Stimulated activated CD4-positive, alpha-beta T cell treated with anti-CD3 and anti-CD28 coated beads, Interleukin-4, amount 100 ng/mL, for 4 hours (primary cell): ENCODE measurements at regions not wholly inside any gene's neighbourhood (a gene's known extent, or its start where the extent isn't known, plus 50 kb on each side); places are given as distances from the start of the nearest gene placed in this dataset.
"Not testable (repeated sequence)": the region's sequence is repeated elsewhere in the genome, so short reads cannot be mapped to it uniquely, and the experiment has no call there.

ENCODE experiments used
- DNase-seq, 2 experiments: peaks; one replicate each; pipeline ENCODE4 v3.0.0-alpha.2; 2020

GRCh38 chr2:16090650-16091575 is 150.6 kb downstream of the MYCN start:
- DNase-seq, result no peak

- DNase-seq, result not testable (repeated sequence)
Observed at GRCh38 chr2:16089491-16089890, 149.1 kb downstream of the MYCN start.

- DNase-seq, result no peak
Observed at GRCh38 chr2:16088802-16089112, 148.4 kb downstream of the MYCN start.

GRCh38 chr2:16088035-16088801 is 147.9 kb downstream of the MYCN start:
- no peak for DNase-seq

- not testable (repeated sequence) for DNase-seq
Observed at GRCh38 chr2:16086136-16086535, 145.8 kb downstream of the MYCN start.

GRCh38 chr2:16085073-16085472 is 144.7 kb downstream of the MYCN start:
- no peak for DNase-seq

- no peak for DNase-seq
Observed at GRCh38 chr2:16084274-16084673, 143.9 kb downstream of the MYCN start.

GRCh38 chr2:16082276-16082675 is 141.9 kb downstream of the MYCN start:
- DNase-seq, result no peak

- no peak for DNase-seq
Observed at GRCh38 chr2:16081316-16082200, 141.2 kb downstream of the MYCN start.

GRCh38 chr2:16080516-16080915 is 140.2 kb downstream of the MYCN start:
- DNase-seq, result no peak

GRCh38 chr2:16080071-16080470 is 139.7 kb downstream of the MYCN start:
- no peak for DNase-seq

- no peak for DNase-seq
Observed at GRCh38 chr2:16079637-16080036, 139.3 kb downstream of the MYCN start.

GRCh38 chr2:16077601-16078000 is 137.3 kb downstream of the MYCN start:
- DNase-seq, result no peak

GRCh38 chr2:16076911-16077310 is 136.6 kb downstream of the MYCN start:
- no peak for DNase-seq

- DNase-seq, result no peak
Observed at GRCh38 chr2:16075045-16076012, 135.0 kb downstream of the MYCN start.

- no peak for DNase-seq
Observed at GRCh38 chr2:16073921-16074425, 133.6 kb downstream of the MYCN start.

- no peak for DNase-seq
Observed at GRCh38 chr2:16073471-16073870, 133.1 kb downstream of the MYCN start.

GRCh38 chr2:16072638-16073290 is 132.4 kb downstream of the MYCN start:
- no peak for DNase-seq

GRCh38 chr2:16071865-16072637 is 131.7 kb downstream of the MYCN start:
- no peak for DNase-seq
